GM19452 (cell line): ENCODE measurements at regions not wholly inside any gene's neighbourhood (a gene's known extent, or its start where the extent isn't known, plus 50 kb on each side); places are given as distances from the start of the nearest gene placed in this dataset.
"Not testable (repeated sequence)": the region's sequence is repeated elsewhere in the genome, so short reads cannot be mapped to it uniquely, and the experiment has no call there.

ENCODE experiments used
- ATAC-seq: cut with Tn5 transposase; IDR thresholded peaks from one replicate; pipeline ENCODE4 v1.9.1; 2021; ENCODE audit not compliant: unreplicated experiment

DNA sequence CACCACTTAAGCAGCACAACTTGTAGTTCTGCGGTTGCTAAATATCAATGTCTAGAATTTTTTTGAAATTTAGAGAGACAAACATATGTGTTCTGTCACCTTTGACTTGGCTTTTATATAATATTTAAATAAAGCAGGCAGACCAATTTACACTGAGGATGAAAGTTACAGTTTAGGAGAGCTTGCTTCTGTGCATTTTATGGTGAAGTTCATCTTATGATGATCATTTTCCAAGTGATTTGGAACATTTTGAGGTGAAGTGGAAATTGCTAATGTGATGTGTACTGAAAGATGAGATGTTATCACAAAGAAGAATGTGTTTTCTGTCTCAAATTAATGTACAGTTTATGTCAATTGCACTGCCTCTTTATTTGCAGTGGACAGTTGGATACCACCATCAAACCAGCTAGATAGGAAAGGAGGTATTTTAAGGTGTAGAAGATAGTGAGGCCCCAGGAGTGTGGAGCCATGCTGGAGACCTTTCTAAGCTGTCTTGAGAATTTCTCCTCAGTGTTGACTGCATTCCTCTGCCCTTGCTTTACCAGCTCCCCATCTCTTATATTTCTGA lies 461.9 kb downstream of the UTRN start:
- no peak for ATAC-seq

DNA sequence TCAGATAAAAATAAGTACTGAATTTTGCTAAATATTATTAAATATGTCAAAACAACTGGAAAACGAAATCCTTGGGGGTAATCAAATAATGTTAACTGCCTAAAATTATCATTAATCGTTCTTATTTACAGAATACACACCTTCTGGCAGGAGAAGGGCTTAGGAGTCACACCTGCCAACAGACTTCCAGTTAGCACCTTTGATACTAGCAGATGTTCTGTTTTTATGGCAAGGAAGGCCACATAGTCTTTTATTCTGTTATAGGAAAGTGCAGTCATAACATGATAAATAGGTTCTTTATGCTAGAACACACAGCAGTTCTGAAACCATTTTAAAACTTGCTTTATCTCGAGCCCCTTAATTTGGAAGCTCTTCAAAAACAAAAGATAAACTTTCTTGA lies 464.1 kb downstream of the UTRN start:
- ATAC-seq = no peak

DNA sequence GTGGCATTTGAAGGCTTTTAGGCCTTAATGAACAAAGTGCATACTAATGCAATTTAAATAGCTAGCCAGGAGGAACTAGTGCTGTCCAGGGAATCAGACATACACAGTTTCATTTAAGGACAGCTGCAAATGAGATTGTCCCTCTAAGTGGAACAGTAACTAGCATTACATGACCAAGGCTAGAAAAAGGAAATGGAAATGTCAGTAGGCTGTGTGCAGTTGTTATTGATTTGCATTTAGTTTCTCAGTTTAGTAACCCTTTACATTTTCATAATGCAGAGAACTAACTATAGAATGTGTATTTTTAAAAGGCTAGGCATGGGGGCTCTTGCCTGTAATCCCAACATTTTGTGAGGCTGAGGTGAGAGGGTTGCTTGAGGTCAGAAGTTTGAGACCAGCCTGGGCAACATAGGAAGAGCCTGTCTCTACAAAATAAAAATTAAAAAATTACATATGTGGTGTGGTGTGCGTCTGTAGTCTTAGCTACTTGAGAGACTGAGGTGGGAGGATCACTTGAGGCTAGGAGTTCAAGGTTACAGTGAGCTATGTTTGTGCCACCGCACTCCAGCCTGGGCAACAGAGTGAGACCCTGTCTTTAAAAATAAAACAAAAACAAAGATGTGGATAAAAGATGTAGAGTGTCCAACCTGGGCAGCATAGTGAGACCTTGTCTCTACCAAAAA lies 468.0 kb downstream of the UTRN start:
- peak; percentile 90 for ATAC-seq

DNA sequence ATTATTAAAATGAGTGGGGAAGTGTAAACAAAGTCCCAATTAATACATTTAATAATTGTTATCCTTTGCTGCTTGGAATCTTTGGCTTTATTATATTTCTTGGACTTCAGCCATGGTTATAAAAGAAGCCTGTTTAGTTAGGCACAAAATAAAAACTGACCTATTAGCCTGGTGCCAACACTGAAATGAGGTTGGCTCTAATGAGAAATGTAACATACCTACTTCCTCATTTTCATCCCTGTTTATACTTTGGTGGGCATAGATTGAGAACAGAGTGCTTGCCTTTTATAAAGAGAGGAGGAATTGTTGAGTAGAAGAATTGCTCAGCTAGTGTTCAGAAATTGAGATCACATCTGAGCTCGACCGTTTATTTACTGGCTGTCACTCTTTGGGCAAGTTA lies 471.3 kb downstream of the UTRN start:
- ATAC-seq = no peak

DNA sequence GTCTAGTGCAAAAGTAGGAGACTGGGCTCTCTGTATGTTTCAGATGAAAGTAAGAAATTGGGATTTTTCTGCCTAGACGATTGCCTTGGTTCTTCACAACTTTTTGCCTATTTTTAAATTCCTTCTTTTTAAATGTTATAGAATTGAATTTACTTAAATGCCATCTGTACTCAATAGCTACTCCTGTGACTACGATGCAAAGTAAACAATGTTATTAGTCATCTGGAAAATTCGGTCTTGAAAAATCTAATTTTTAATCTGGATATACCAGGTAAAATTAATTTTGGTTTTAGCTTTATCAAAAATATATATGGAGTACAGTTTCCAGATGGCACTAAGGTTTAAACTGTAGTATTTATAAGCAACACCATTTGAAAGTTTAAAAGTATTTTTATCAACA lies 472.2 kb downstream of the UTRN start:
- ATAC-seq = no peak

DNA sequence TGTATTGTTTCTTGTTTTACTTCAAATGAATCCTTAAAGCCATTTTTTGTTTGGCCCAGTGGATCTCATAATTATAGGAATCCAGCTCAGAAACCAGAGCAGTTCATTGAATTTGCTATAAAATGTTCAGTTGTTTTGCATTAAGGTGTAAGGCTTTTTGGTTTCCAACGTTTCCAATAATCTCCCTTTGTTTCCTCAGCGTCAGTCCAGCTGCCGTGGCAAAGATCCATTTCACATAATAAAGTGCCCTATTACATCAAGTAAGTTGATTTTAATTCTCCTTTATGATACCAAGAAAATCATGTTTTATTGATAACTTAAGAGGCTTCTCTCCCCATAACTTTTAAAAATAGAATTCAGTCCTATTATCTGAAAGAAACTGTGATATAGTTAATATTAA lies 472.6 kb downstream of the UTRN start:
- no peak for ATAC-seq

DNA sequence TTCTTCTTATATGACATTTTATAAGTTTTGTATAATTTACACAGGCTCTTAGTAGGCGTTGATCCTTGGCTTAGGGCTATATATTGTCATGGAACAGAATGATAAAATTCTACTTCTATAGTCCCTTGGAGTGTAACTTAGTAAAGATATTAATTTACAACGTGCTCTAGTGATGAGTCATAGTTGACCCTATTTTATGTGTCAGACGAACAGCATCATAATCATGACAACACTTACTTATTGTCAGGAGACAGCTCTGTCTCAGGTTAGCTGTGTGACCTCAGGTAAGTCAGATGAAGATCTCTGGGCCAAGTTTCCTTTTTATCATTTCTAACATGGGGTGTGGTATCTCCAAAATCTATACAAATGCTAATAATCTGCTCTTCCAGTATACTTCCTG lies 473.5 kb downstream of the UTRN start:
- peak; percentile 53 for ATAC-seq

DNA sequence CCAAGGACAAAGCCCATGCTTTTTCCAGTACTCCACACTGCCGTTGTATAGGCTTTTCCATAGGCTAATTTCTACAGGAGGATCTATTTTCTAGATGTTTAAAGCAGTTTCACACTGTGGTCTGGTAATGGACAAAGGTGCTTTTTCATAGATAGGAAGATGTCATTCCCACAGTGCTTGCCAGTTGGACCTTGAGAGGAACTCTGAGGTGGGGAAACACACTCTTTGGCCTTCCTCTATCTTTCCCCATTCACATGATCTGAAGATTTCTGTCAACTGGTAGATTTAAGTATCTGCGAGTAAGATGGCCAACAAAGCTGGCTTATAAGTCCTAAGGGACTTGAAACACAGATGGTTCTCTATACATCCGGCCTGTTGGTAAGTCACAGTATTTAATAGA lies 477.3 kb downstream of the UTRN start:
- no peak for ATAC-seq

DNA sequence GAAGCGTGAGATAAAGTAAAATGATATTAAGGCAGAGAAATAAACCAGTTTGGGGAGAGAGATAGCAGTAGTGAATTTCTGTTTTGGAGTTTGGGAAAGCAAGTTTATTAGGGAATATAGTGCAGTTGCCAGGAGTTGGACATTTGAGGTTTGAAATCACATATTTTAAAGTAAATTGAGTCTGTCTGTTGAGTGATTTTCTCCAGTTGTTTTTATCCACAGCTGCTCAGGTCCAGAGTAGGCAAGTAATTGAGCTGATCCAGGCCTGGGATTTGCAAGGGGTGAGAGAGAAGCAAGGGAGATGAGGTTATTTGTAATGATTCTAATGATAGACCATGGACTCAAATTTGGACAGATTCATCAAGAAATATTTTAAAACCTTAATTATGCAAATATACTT lies 481.9 kb downstream of the UTRN start:
- ATAC-seq = no peak

DNA sequence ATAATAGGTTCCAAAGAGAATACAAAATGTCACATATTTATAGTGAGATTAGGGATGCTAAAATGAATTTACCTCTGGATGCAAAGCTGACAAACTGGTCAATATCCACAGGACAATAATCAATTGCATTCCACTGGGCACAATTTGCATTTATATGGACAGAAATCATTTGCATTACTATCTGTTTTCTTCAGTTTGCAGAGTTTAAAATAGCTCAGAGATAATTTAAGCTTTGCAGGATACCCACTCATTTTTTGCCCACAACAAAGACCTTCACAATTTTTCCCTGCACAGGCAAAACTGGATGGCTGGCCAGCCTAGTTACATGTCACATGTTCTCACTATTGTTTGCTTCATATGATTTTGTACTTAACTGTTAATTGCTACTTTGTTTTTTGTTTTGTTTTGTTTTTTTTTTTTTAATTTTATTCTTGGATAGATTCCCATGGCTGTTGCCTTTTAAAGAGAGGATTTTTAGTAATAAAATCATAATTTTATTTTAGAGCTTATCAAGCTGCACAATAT lies 483.5 kb downstream of the UTRN start:
- no peak for ATAC-seq

DNA sequence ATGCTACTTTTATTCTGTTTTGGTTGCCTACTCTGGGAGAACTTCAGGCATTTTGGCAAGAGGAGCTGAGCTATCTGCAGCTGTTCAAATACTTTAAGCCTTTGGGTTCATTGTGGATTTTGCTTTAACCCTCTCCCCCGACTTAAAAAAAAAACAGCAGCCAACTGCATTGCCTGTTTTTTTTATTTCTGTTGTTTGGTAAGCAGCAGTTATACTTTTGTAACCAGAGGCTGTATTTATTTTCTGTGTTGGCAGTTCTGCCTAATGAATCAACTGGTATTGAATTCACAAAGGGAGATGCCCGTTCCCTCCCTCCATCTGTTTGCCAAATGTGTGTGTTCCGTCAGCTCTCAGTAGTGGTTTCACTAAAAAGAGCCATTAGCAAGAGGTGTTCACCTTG lies 484.0 kb downstream of the UTRN start:
- ATAC-seq = no peak

DNA sequence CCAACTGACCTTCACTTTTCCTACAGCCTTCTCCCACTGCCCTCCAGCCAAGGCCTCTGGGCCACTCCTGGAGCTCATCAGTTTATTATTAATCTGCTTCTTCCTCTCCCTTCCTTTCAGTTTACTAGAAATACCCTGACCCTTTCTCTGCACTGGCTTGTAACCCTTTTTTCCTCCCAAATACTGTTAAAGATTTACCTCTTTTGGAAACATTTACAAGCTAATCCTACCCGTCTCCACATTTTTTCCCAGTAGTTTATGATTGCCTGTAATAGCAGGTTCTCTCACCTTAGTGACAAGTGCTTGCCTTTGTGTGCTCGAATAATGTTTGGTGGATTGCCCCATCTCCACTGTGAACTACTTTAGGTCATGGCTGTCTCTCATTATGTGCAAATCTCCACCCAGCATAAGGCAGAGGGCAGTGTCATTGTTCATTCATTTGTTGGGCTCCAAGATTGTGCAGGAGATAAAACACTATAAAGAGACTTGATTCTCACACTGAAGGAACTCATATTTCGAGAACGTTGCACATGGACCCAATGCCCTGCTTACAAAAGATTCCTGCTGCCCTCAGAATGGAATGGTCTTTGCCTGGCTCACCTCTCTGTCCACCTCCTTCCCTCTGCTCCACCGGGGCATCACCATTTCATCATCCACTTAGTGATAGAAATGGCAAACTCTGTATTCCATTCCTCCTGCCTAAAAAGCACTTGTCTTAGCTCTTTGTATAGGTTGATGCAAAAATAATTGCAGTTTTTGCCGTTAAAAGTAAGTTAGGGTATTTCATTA lies 491.1 kb downstream of the UTRN start:
- ATAC-seq = no peak

DNA sequence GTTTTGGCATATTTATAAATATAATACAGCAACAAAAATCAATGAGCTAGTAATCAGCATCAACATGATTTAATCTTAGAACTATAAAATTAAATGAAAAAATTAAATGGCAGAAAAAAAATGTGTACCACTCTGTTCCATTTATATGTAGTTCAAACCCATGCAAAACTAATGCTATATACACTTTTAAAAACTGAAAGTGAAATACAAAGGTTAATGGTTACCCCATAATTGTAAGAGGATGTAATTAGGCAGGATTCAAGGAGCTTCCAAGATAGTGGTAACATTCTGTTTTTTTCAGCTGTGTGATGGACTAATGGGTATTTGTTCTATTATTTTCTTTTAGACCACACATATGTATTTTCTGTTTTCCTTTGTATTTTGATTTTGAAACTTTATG lies 492.1 kb downstream of the UTRN start:
- peak; percentile 74 for ATAC-seq

DNA sequence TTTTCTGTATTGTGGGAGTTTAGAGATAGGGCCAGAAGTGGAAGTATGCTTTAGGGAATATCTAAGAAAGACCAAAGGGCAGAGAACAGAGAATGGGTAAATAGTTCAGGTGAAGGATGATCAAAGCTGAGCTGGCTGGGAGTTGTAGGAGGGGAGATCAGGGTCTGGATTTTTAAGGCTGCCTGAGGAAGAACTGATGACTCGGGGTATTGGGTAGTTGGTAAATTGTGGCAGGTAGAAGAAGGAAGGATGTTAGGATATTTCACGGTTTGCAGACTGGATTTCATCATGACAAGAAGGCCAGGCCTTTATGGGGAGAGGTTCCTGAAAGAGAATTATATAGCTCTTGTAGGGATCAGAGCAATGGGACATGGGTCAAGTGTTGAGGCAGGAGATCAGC lies 492.9 kb downstream of the UTRN start:
- ATAC-seq = no peak

DNA sequence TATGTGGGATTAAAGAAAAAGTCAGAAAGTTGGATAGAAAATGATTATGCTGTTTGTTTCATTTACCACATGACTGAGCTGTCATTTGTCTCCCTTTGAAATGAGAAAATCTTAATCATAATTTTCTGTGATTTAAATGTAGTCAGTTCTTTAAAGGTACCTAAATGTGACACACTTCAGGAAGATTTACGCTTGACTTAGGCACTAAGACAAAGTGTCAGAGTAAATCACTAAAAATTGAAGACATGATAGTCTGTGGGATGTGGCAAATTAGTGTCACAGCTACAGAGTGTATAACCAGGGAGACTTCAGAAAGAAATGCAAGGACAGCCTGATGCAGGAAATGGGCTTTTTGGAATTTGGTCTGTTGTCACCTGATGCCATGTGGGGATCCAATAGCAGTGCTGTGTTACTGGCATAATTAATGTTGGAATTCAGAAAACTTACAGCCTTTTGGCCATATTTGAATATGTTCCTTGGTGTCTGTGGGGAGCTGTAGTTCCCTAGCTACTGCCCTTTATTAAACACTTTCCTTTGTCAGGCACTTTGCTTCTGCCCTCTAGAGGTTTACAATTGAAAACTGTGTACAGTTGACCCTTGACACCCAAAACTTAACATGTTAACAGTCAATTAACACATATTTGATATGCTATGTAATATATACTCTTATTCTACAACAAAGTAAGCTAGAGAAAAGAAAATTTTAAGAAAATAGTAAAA lies 493.8 kb downstream of the UTRN start:
- no peak for ATAC-seq

DNA sequence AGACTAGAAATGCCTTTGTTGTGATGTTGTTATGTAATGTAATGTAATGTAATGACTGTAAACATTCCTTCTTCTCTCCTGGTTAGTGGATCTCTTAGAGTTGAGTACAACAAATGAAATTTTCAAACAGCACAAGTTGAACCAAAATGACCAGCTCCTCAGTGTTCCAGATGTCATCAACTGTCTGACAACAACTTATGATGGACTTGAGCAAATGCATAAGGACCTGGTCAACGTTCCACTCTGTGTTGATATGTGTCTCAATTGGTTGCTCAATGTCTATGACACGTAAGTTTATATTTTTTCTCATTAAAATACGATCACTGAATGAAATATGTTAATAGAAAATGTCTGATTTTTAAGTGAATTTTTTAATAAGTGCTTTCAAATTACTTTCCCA lies 496.7 kb downstream of the UTRN start:
- no peak for ATAC-seq

DNA sequence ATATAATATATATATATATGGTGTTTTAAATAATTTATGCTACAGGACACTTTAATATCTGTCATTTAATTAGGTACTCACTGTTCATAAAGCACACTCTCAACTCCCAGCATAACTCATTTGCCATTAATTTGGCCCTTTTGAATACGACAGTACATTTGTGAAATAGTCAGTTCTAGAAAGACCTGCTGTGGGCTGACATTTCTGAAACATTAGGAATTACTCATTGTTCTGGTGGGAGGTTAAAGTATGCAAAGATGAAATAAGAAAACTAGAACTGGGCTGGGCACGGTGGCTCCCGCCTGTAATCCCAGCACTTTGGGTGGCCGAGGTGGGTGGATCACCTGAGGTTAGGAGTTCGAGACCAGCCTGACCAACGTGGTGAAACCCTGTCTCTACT lies 497.5 kb downstream of the UTRN start:
- ATAC-seq = no peak

DNA sequence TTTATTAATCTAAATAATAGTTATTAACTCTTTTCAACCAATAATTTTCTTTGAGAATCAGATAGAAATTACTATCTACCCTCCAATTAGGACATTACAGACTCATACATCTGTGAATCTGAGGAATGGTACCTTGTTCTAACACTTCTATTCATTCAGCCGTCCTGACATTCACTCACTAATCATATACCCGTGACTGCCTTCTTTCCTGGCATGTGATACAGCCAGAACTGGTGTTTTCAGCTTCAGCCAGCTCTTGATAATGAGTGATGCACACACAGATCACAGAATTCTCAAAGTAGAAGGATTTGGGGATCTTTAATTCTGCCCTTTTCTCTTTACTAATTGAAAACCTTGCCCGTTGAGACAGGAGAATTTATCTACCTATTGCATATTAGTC lies 499.9 kb downstream of the UTRN start:
- no peak for ATAC-seq

DNA sequence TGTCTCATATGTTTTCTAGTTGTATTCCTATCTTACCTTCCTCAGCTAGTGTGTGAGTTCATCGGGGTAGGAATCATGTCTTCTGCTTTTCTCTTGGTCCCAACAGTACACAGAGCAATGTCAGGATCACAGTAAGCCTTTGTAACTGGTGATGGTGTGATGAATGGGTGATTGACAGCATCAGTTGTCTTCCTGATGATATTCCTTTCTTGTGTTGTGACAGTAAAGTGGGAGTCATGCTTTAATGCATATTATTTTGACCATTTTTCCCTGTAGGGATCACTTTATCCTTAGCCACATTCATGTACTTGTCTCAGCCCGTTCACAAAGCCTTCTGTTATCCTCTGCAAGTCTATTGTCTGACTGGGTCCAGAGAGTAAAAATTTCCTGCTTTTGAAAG lies 501.7 kb downstream of the UTRN start:
- no peak for ATAC-seq

DNA sequence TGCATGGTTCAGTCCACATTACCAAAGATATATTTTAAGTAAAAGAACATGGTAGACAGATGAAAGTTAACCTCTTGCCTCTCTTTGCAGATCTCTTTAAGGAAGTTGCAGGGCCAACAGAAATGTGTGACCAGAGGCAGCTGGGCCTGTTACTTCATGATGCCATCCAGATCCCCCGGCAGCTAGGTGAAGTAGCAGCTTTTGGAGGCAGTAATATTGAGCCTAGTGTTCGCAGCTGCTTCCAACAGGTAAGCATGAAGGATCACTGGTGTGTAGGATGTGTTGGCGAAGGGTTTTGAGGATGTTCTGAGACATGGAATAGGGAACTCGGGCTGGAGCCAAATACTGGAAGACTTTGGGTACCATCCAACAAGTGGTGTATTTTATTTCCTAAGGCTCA lies 508.6 kb downstream of the UTRN start:
- ATAC-seq = no peak

DNA sequence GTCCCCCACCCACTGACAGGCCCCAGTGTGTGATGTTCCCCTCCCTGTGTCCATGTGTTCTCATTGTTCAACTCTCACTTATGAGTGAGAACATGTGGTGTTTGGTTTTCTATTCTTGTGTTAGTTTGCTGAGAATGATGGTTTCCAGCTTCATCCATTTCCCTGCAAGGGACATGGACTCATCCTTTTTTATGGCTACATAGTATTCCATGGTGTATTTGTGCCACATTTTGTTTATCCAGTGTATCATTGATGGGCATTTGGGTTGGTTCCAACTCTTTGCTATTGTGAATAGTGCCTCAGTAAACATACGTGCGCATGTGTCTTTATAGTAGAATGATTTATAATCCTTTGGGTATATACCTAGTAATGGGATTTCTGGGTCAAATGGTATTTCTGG lies 509.9 kb downstream of the UTRN start:
- ATAC-seq = not testable (repeated sequence)

DNA sequence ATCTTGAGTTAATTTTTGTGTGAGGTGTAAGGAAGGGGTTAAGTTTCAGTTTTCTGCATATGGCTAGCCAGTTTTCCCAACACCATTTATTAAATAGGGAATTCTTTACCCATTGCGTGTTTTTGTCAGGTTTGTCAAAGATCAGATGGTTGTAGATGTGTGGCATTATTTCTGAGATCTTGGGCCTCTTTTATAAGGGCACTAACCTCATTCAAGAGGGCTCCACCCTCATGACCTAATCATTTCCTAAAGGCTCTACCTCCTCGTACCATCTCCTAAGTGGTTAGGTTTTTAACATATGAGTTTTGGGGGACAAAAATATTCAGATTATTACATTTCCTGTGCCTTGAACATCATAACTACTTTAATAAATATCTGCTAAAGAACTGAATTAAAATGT lies 510.9 kb downstream of the UTRN start:
- no peak for ATAC-seq
